ENCODE measurements at regions not wholly inside any gene's neighbourhood (a gene's known extent, or its start where the extent isn't known, plus 50 kb on each side); places are given as distances from the start of the nearest gene placed in this dataset.
"Not testable (repeated sequence)": the region's sequence is repeated elsewhere in the genome, so short reads cannot be mapped to it uniquely, and the experiment has no call there.

DNA sequence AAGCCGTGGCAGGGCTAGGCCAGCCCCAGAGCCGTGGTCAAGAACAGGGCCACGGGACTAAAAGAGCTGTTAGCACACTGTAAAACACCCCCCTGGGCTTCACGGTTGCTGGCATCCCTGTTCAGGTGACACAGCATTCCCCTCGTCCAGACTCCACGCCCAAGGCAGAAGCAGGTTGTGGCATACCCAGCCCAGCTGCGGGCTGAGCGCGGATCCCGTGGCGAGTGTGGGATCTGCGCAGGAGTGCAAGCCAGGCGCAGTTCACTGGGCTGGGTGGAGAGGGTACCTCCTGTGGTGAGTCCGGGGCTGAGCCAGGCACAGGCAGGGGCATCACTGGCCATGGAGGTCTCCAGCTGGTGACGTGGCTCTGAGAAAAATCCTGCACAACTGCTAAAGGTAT lies 199.1 kb downstream of the FZD1 start:
- no peak for DNase-seq (ENCODE audit: low spot score)

DNA sequence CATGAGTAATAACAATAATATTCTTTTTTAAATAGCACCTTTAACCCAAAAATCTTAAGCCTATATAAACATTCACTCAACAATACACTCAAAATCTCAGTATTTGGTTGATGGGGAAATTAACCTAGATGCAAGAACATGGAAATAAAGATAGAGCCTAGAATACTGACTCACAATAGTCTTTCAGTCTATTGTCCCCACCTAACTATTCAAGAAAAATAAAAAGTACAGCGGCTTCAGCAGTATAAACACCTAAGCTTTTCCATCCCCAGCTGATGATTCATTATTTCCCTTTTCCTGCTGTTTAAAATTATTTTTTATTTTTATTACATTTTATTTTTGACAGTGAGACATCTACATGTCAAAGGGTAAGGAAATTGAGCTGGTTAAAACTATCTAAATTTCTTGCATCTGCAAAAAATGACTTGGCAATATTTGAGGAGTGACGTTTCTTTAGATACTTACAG lies 201.4 kb downstream of the FZD1 start:
- DNase-seq (ENCODE audit: low spot score), result no peak

DNA sequence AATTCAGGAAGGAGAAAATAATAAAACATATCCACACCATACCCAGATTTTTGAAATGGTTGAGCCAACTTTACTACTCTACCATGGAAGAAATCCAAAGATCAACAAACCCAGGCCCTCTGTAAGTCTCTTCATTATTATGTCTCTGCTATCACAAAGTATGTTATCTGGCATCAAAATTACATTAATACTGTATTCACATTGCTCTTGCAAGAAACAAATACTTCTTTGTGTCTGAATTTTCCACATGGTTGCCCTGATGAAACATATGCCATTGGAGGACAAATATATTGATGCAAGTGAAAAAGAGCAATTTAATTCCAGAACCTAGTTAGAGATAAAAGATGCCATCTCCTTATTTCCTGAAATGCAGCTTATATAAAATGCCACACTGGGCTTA lies 204.0 kb downstream of the FZD1 start:
- no peak for DNase-seq (ENCODE audit: low spot score)

DNA sequence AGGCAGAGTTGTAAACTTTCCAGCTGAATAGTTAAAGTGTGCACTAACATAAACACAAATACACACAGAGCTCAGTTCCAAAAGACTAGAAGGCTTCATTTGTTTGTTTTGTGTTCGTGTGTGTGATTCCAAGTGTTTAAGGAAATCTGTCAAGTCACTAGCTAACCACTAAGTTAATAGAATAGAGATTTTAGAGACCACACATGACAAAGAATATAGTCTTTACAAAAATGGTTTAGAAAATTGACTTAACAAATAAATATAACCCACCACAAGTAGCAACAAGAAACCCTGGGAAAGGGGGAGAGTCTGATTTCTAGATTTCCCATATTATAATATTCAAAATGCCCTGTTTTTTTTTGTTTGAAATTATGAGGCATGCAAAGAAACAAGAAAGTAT lies 209.4 kb downstream of the FZD1 start:
- no peak for DNase-seq (ENCODE audit: low spot score)

DNA sequence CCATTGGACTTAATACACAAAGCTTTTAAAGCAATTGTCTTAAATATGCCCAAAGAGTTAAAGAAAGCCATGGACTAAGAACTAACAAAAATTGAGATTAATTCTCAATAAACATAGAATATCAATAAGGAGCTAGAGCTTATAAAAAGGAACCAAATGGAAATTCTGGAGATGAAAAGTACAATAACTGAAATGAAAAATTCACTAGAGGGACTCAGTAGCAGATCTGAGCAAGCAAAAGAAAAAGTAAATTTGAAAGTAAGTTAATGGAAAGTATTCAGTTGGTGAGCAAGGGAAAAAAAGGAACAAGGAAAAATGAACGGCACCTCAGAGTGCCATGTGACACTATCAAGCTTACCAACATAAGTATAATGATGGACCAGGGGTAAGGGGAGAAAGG lies 209.8 kb downstream of the FZD1 start:
- no peak for DNase-seq (ENCODE audit: low spot score)

DNA sequence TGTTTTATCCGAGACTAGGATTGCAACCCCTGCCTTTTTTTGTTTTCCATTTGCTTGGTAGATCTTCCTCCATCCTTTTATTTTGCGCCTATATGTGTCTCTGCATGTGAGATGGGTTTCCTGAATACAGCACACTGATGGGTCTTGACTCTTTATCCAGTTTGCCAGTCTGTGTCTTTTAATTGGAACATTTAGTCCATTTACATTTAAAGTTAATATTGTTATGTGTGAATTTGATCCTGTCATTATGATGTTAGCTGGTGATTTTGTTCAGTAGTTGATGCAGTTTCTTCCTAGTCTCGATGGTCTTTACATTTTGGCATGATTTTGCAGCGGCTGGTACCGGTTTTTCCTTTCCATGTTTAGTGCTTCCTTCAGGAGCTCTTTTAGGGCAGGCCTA lies 216.2 kb downstream of the FZD1 start:
- not testable (repeated sequence) for DNase-seq (ENCODE audit: low spot score)

DNA sequence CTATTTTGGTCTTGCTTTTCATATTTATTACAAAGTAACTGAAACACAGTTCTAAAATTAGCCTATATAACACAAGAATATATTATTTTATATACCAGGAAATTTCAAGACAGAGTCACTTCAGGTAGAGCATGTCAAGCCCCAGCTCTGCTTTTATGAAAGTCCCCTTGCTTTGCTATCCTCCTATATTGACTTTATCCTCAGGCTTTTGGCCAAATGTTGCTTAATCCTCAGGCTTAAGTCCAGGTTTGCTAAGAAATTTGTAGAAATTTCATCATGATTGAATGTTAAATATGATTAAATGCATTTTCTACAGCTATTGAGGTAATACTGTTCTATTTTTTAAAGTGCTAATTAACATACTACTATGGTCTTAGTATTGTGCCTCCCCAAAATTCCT lies 227.6 kb downstream of the FZD1 start:
- no peak for DNase-seq (ENCODE audit: low spot score)

DNA sequence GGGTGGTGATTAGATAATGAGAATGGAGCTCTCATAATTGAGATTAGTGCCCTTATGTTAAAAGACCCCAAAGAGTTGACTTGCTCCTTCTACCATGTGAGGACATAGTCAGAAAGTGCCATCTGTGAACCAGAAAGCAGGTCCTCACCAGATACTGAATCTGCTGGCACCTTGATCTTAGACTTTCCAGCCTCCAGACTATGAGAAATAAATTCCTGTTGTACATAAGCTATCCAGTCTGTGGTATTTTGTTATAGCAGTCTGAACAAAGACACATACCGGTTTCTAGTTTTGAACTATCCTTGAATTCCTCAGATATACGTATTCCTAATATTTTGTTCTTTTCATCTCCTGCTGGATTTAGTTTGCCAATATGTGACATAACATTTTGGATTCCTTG lies 228.1 kb downstream of the FZD1 start:
- no peak for DNase-seq (ENCODE audit: low spot score)

DNA sequence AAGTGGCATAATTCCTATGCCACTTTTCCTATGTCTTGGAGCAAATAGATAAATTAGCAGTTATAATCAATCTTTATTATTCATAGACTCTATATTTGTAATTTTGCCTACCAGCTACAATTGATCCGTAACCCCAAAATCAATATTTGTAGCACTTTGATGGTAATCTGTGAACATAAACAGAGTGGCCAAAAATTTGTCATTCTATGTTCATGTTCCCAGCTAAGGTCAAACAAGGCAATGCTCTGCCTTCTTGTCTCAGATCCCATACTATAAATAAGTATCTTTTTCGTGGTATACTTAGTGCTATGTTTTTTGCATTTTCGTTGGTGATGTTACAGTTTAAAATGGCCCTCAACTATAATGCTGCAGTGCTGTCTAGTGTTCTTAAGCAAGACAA lies 228.5 kb downstream of the FZD1 start:
- no peak for DNase-seq (ENCODE audit: low spot score)

DNA sequence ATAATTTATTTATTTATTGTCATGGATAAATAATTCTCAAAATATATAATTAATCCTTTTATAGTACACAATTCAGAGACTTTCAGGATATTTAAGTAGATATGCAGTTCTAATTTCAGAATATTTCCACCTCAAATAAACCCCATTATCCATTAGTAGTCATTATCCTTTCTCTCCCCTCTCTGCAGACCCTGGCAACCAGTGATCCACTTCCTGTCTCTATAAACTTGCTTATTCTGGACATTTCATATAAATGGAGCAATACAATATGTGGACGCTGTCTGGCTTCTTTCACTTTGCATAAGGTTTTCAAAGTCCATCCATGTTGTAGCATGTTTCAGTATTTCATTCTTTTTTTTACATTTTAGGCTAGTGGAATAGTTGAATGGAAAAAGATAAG lies 230.2 kb downstream of the FZD1 start:
- DNase-seq (ENCODE audit: low spot score), result no peak

DNA sequence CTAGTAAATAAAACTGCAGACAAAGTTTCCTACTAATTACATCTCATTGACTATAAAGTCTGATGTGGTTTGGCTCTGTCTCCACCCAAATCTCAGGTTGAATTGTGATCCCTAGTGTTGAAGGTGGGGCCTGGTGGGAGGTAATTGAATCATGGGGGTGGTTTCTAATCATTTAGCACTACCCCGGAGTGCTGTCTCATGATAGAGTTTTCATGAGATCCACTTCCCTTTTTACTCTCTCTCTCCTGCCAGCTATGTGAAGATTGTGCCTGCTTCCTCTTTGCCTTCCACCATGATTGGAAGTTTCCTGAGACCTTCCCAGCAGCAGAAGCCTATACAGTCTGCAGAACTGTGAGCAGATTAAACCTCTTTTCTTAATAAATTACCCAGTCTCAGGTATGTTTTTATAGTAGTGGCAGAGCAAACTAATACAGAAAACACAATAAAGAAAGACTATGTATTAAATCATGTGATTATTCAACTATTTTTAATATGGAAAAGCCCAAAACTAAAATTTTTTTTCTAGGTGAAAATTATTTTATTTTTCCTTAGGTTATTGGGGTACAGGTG lies 232.1 kb downstream of the FZD1 start:
- DNase-seq (ENCODE audit: low spot score), result no peak

DNA sequence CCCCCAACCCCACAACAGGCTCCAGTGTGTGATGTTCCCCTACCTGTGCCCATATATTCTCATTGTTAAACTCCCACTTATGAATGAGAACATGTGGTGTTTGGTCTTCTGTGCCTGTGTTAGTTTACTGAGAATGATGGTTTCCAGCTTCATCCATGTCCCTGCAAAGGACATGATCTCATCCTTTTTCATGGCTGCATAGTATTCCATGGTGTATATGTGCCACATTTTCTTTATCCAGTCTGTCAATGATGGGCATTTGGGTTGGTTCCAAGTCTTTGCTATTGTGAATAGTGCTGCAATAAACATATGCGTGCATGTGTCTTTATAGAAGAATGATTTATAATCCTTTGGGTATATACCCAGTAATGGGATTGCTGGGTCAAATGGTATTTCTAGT lies 233.0 kb downstream of the FZD1 start:
- not testable (repeated sequence) for DNase-seq (ENCODE audit: low spot score)

DNA sequence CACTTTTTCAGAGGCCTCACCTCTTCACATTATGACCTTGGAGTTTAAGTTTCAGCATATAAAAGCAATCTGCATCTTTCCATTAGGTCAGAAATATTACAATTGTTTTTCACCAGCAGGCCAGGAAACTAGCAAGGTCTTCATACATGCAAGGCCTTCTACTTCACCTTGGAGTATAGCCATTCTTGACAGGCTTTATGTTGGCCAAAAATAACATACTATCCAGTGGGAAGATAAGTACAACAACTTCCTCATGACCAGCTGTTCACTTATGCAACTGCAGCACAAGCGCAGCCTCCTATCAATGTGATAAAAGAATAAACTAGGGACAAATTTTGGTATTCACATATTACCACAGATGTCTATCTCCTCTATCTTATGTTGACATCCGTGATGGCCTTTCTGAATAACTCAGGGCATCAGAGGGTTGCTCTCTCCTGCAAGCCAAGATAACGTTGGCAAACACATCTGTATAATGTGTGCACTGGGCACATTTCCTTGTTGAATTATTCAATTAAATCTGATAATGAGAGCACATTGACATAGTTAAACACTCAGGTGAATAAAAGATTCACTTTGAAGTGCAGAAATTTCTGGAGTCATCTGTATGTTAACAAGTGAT lies 239.8 kb downstream of the FZD1 start:
- DNase-seq (ENCODE audit: low spot score), result no peak

DNA sequence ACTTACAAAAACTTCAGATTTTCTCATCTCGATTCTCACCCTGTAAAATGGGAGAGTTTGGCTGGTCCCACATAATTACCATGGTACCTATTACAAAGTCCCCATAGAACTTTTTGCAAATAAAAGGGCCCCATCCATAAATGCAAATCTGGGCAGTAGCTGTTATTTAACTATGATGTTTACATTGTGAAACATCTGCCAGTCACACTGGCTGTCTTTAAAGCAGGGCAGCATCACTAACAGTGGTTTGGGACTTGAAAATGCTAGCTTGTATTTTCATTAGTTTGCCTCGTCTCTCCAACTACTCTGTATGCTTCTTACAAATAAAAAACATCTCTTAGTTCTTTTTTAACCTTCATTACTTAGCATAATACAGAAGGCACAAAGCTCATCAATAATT lies 240.7 kb downstream of the FZD1 start:
- DNase-seq (ENCODE audit: low spot score), result no peak

DNA sequence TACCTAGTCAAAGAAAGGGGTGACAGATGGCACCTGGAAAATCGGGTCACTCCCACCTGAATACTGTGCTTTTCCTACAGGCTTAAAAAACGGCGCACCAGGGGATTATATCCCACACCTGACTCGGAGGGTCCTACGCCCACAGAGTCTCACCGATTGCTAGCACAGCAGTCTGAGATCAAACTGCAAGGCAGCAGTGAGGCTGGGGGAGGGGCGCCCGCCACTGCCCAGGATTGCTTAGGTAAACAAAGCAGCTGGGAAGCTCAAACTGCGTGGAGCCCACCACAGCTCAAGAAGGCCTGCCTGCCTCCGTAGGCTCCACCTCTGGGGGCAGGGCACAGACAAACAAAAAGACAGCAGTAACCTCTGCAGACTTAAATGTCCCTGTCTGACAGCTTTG lies 242.7 kb downstream of the FZD1 start:
- DNase-seq (ENCODE audit: low spot score), result not testable (repeated sequence)

DNA sequence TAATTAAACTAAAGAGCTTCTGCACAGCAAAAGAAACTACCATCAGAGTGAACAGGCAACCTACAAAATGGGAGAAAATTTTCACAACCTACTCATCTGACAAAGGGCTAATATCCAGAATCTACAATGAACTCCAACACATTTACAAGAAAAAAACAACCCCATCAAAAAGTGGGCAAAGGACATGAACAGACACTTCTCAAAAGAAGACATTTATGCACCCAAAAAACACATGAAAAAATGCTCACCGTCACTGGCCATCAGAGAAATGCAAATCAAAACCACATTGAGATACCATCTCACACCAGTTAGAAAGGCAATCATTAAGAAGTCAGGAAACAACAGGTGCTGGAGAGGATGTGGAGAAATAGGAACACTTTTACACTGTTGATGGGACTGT lies 247.6 kb downstream of the FZD1 start:
- DNase-seq (ENCODE audit: low spot score), result not testable (repeated sequence)

DNA sequence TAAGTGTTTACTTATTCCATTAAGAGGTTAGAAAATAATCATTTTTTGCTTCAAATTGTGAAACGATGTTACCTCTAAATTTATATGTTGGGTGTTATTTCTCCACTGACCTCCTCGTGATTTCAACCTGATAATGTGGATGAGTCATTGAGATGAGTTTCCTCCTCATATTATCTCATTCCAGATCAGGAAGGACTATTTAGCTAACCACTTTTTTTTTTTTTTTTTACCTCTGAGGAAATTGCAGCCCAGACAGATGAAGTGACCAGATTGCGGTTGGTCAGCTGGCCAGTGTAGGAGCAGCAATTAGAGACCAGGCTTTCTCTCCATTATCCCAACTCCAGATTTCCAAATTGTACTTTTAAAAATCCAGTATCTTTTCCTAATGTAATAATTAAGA lies 248.7 kb downstream of the FZD1 start:
- DNase-seq (ENCODE audit: low spot score), result no peak

DNA sequence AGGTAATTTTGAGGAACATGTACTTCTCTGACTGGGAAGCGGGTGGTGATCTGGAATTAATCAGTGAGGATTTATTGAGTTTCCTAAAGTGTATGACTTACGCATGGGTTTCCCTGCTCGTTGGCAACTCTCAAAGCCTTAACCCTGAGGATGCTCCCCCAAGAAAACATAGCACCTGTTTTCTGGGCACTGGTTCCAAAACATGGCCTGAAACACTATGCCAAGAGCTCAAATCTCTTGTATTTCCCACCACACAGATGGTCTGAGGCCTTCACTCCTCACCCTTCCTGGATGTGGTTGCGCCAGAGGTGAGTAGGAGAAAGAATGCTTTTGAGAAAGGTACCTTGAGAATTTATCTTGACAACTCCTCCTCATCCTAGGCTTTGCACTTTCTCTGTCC lies 250.4 kb downstream of the FZD1 start:
- DNase-seq (ENCODE audit: low spot score), result no peak

DNA sequence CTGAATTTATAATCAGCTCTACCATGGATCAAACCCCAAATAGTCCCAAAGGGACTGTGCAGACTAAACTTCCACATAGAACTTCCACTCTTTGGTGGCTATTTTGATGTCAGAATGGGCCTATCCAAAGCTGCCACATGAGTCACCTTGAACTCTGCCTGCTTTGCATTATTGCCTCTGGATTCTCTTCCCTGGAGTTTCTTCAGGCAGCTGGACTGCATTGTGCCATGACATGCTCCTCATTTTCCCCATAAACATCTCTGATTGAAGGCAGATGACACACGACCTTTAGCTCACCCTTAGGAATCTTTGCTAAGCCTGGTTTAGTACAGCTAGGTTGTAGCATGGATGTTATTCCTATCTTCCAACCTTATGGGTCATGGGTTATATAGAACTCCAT lies 251.7 kb downstream of the FZD1 start:
- no peak for DNase-seq (ENCODE audit: low spot score)

DNA sequence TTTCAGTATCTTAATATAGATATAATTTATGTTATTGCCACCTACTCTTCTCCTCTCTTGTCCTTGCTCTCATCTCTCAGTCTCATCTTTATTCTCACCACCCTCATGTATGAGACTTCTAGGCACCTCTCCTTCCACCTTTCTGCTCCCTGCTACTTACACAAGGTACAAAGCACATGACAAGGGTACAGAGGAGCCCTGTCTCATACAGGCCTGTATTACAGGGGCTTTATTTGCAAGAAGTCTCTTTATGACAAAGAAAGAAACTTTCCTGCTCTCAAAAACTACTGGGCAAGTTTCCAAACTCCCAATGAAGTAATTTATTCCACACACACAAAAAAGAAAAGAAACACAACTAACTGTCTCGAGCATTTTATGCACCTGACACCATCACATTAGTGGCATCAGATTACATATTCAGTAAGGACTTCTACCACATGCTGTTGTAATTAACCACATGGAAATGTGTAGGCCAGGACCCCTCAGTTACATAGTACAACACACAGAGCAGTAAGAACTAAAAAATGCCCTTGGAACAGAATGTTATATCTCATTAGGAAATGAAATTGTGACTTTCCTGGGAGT lies 253.1 kb downstream of the FZD1 start:
- DNase-seq (ENCODE audit: low spot score), result no peak

DNA sequence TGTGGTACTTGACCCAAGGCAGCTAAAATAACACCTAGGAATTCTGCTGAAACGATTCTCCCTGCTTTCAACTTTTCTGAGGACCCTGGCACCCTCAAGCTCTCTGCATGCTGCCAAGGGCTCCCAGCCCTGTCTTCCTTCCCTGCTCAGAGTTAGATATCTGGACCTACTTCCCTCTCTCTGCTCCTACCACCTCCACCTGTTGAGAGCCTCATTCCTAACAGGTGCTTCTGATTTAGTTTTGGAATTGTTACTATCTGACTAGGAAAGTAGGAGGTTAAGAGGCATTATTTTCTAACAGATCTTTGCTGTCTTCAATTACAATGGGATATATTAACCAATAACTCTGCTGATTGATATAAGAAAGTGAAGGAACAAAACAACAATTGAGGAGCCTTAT lies 253.8 kb downstream of the FZD1 start:
- DNase-seq (ENCODE audit: low spot score), result no peak

DNA sequence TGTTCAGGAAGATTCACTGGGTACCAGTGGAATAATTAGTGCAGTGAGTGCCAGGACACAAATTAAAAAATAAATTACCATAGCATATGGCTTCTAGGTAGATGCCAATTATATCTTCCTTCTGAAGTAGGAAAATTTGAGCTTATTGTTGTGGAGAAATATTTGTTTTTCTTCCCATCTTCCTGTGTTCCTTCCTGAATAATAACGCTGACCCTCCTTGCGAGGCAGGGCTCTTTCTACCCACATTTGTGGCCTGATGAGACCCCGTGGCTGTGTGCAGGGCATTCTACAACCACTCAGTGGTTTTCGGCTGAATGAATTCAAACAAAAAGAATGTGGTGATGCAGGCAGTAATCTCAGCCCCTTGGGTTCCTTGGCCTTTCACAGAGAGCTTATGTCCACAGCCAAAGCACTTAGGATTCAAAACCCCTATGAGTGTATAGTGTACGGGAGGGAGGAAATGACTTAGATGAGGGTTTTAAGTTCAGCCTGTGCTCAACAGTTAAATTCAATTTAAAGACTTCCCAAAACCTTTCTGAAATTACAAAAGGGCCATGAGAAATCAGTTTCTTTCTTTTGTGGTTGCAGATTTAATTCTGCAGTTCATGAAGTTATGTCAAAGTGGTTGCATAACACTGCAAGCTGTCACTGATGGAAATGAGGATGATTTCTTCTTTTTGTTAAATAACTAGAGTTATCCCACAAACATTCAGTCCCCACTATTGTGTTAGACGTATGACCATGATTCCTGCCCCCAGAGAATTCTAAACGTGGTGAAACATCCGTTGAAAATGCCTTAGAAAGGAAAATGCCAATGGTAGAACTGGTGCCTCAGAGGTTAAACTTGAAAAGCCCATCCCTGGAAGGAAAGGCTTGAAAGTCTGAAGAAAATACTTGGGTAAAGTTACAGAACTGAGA lies 255.3 kb downstream of the FZD1 start:
- no peak for DNase-seq (ENCODE audit: low spot score)

DNA sequence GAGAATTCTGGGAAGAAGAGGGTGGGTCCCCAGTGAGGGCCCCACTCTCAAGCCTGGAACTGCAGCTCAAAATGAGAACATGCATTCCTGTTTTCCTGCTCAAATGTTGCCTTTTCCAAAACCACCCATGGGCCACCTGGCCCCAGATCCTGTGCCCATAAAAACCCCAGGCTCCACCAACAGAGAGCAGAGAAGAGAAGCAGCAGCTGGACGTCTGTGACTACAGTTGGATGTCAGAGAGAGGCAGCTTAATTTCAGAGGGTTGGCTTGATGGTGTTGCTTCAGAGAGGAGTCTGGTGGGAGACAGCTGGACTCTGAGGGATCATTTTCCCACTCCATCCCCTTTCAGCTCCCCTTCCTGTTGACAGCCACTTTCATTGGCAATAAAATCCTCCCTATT lies 256.4 kb downstream of the FZD1 start:
- no peak for DNase-seq (ENCODE audit: low spot score)
